ENCODE measurements at regions not wholly inside any gene's neighbourhood (a gene's known extent, or its start where the extent isn't known, plus 50 kb on each side); places are given as distances from the start of the nearest gene placed in this dataset.

- TF ChIP-seq, protein P1, sequence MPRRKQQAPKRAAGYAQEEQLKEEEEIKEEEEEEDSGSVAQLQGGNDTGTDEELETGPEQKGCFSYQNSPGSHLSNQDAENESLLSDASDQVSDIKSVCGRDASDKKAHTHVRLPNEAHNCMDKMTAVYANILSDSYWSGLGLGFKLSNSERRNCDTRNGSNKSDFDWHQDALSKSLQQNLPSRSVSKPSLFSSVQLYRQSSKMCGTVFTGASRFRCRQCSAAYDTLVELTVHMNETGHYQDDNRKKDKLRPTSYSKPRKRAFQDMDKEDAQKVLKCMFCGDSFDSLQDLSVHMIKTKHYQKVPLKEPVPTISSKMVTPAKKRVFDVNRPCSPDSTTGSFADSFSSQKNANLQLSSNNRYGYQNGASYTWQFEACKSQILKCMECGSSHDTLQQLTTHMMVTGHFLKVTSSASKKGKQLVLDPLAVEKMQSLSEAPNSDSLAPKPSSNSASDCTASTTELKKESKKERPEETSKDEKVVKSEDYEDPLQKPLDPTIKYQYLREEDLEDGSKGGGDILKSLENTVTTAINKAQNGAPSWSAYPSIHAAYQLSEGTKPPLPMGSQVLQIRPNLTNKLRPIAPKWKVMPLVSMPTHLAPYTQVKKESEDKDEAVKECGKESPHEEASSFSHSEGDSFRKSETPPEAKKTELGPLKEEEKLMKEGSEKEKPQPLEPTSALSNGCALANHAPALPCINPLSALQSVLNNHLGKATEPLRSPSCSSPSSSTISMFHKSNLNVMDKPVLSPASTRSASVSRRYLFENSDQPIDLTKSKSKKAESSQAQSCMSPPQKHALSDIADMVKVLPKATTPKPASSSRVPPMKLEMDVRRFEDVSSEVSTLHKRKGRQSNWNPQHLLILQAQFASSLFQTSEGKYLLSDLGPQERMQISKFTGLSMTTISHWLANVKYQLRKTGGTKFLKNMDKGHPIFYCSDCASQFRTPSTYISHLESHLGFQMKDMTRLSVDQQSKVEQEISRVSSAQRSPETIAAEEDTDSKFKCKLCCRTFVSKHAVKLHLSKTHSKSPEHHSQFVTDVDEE (CRISPR knock-in tag; IDR thresholded peaks at IDR 0.05) = no peak
- TF ChIP-seq ZFP30 (CRISPR knock-in tag; IDR thresholded peaks at IDR 0.05) (no peak), CSDC2 (CRISPR knock-in tag; IDR thresholded peaks at IDR 0.05) (no peak), ZC3H10 (CRISPR knock-in tag; IDR thresholded peaks at IDR 0.05) (no peak), PPARA (CRISPR knock-in tag; IDR thresholded peaks at IDR 0.05; ENCODE audit: borderline replicate concordance) (no peak), RARB (CRISPR knock-in tag; IDR thresholded peaks at IDR 0.05) (no peak), ZNF70 (CRISPR knock-in tag; IDR thresholded peaks at IDR 0.05) (no peak), GLIS3 (CRISPR knock-in tag; IDR thresholded peaks at IDR 0.05) (no peak), OSR1 (CRISPR knock-in tag; IDR thresholded peaks at IDR 0.05) (no peak), SNAI2 (CRISPR knock-in tag; IDR thresholded peaks at IDR 0.05) (no peak), TCF4 (CRISPR knock-in tag; IDR thresholded peaks at IDR 0.05; ENCODE audit: borderline replicate concordance) (no peak)
Measured at GRCh38 chr13:50408068-50408467, 392.8 kb downstream of the KCNRG start (continued).

DNA sequence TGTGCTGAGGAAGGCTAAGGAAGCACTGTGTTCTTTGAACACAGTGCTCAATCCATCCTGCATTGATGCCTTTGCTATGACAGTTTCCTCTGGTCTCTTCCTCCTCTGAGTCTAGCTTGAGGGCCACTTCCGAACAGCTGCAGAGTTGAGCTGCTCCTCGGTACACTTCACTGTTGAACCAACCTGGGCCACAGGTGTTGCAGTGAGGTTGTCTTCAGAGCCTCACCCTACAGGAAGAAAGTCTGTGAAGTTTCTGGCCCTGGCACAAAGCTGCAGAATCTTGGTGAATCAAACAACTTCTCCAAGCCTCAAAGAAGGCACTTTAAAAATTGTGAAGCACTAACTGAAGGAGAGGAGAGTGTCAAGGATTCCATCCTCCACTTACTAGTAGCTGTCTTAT, 394.0 kb downstream of the KCNRG start:
- TF ChIP-seq CSDC2 (CRISPR knock-in tag; IDR thresholded peaks at IDR 0.05) (no peak), TCF4 (CRISPR knock-in tag; IDR thresholded peaks at IDR 0.05; ENCODE audit: borderline replicate concordance) (no peak), ZNF70 (CRISPR knock-in tag; IDR thresholded peaks at IDR 0.05) (no peak), ZNF565 (CRISPR knock-in tag; conservative IDR thresholded peaks at IDR 0.05; ENCODE audit: low read depth) (no peak), ZC3H10 (CRISPR knock-in tag; IDR thresholded peaks at IDR 0.05) (no peak)
- ATAC-seq = no peak

GRCh38 chr13:50410921-50411746, 395.9 kb downstream of the KCNRG start:
- peak; percentile 91 for ATAC-seq
- TF ChIP-seq ZC3H10 (CRISPR knock-in tag; IDR thresholded peaks at IDR 0.05) (no peak), TOX (CRISPR knock-in tag; IDR thresholded peaks at IDR 0.05; ENCODE audit: borderline replicate concordance) (no peak), ISL1 (CRISPR knock-in tag; IDR thresholded peaks at IDR 0.05) (peak; percentile 32; the same call in 1 of the 2 replicates)

DNA sequence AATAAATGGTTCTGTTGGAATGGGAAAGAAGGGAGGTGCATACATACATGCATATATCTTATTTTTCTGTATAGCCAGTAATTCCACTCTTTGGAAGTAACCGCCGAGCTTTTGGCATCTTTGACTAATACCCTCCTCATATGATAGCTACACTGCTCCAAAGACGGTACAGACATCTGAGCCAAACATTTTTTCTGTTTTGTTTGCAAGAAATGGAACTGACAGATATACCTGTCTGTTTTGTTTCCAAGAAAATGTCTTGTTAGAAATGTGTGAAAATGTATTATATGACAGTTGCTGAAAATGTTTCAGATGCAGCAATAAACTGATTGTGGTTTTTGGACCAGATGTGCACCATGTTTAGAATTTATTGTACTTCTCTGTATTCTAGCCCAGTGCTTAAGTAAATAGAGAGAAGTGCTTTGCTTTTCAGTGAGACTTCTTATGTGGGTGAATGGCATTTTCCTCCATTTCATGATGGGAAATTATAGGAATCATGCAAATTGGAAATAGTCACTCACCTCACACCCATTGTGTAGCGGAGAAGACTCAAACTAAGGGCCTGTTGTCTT, 396.9 kb downstream of the KCNRG start:
- ATAC-seq = peak; percentile 68
- TF ChIP-seq TOX (CRISPR knock-in tag; IDR thresholded peaks at IDR 0.05; ENCODE audit: borderline replicate concordance) (peak; percentile 73; the same call in 1 of the 2 replicates), RARB (CRISPR knock-in tag; IDR thresholded peaks at IDR 0.05) (0 out of 2 replicates have a peak, but pooled peaks have one; percentile 35), POU6F1 (CRISPR knock-in tag; IDR thresholded peaks at IDR 0.05; ENCODE audit: borderline replicate concordance, low read depth) (no peak)

DNA sequence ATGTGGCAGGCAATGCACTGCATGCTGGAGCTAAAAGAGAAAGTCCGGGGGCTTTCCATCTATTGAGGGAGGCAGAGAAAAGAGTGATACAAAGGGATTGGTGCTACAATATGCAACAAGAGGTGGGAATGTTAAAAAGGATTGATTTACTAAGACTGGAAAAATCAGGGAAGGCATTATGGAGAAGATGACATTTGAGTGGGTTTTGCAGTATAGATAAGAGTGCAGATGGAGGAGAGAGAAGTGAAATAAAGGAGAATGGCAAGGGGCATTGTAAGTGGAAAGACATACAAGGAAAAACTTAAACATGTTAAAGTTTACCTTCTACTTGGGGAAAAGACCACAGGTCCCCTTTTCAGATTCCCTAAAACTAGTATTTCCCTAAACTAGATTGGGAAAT, 399.4 kb downstream of the KCNRG start:
- TF ChIP-seq, protein P1 (CRISPR knock-in tag; IDR thresholded peaks at IDR 0.05) = no peak
- TF ChIP-seq ZFP3 (CRISPR knock-in tag; IDR thresholded peaks at IDR 0.05) = peak; percentile 91
- ATAC-seq = no peak

All from SK-N-SH treated with all-trans-retinoic acid at 6 μM for 48 hours (cell line).